Uterus (tissue), 3 donors: ENCODE measurements at regions not wholly inside any gene's neighbourhood (a gene's known extent, or its start where the extent isn't known, plus 50 kb on each side); places are given as distances from the start of the nearest gene placed in this dataset.
A peak's percentile ranks its signal among the peaks of the same experiment; 100 is the strongest.

ENCODE experiments used
- DNase-seq, 2 donors: peaks; one replicate each; pipeline ENCODE4 v3.0.0-alpha.2; 2019 to 2020
- H3K27ac ChIP-seq, 2 donors: fragments of 200-600 bp; sonication (generic); 1 replicate in 1 of 2; 2 replicates in 1 of 2; pipeline ENCODE4 v1.5.1; 2016 to 2018
- H3K27me3 ChIP-seq, 2 donors: fragments of 200-600 bp; sonication (generic); one replicate each; pipeline ENCODE4 v1.5.1; 2018 to 2019; ENCODE audit warnings: control low read depth in 1 of 2
- H3K36me3 ChIP-seq, 2 donors: fragments of 200-600 bp; sonication (generic); one replicate each; pipeline ENCODE4 v1.5.1; 2019; ENCODE audit warnings: control low read depth in 1 of 2
- H3K4me1 ChIP-seq, 2 donors: fragments of 200-600 bp; sonication (generic); one replicate each; pipeline ENCODE4 v1.5.1; 2018 to 2019; ENCODE audit warnings: control low read depth in 1 of 2
- H3K4me3 ChIP-seq, 2 donors: fragments of 200-600 bp; sonication (generic); 1 replicate in 1 of 2; 2 replicates in 1 of 2; pipeline ENCODE4 v1.5.1; 2018 to 2019; ENCODE audit warnings: mild to moderate bottlenecking in 1 of 2
- H3K9me3 ChIP-seq, 2 donors: fragments of 200-600 bp; sonication (generic); one replicate each; pipeline ENCODE4 v1.5.1; 2019; ENCODE audit warnings: control low read depth in 1 of 2
- CTCF ChIP-seq, 4 experiments: fragments of 200-600 bp in 2 of 4; fragments of 450-650 bp in 2 of 4; sonication (generic) in 2 of 4; IDR thresholded peaks; one replicate each; pipeline ENCODE4 v1.5.1; 2016 to 2019; ENCODE audit warnings: antibody characterized with exemption in 4 of 4, mild to moderate bottlenecking in 2 of 4, moderate library complexity in 1 of 4
- POLR2A ChIP-seq, 2 donors: fragments of 450-650 bp; IDR thresholded peaks; one replicate each; pipeline ENCODE4 v1.6.1; 2016; ENCODE audit warnings: antibody characterized with exemption in 2 of 2, mild to moderate bottlenecking in 1 of 2, moderate library complexity in 1 of 2
- intact Hi-C: fragments of 100-400 bp; cut with DNase I; formaldehyde crosslinking; loops from one replicate; pipeline ENCODE4 v1.15.1; 2023; ENCODE audit warnings: low total_unique reads
- donor health status: DM: yes; HTN: yes; CAD: no.

GRCh38 chr13:39884166-39884565, 228.7 kb downstream of the COG6 start:
- H3K36me3 ChIP-seq = no peaks in the 10 kb centered on the region
- no peak overlapping the region for H3K4me3 ChIP-seq
- no peaks in the 10 kb centered on the region for H3K27me3 ChIP-seq
- TF ChIP-seq CTCF (IDR thresholded peaks at IDR 0.05) (no peak), POLR2A (IDR thresholded peaks at IDR 0.05) (no peak)
- no peaks in the 10 kb centered on the region for H3K9me3 ChIP-seq
- no peak for DNase-seq
- no peak overlapping the region for H3K27ac ChIP-seq
- intact Hi-C loops = no loop called here
- H3K4me1 ChIP-seq = no peaks in the 10 kb centered on the region

GRCh38 chr13:39886336-39886735, 230.9 kb downstream of the COG6 start:
- no peaks in the 10 kb centered on the region for H3K27me3 ChIP-seq
- DNase-seq = no peak
- peak overlapping the region; percentile 63 to 77 for H3K27ac ChIP-seq
- H3K4me3 ChIP-seq = no peak overlapping the region
- intact Hi-C loops = no loop called here
- H3K9me3 ChIP-seq = no peaks in the 10 kb centered on the region
- H3K4me1 ChIP-seq = peaks cover 0 to under 1% of the 10 kb centered on the region in 2 donors
- no peaks in the 10 kb centered on the region for H3K36me3 ChIP-seq
- TF ChIP-seq CTCF (IDR thresholded peaks at IDR 0.05) (no peak), POLR2A (IDR thresholded peaks at IDR 0.05) (no peak)

DNA sequence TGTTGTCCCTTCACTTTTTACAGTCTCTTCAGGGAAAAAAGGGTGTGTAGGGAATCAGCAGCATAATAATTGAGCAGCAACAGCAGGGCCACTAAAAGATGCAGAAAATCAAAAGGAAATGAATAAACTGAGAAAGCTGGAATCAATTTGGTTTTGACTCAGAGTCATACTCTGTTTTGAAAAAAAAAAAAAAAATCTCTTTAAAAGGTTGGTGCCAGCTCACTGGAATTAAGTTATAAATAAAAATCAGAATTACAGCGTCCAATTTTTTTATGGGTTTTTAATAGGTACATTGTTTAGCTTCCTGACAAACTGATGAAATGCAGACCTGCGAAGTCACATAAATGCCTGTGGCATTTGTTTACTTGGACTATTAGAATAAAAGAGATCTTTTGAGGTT, 231.9 kb downstream of the COG6 start:
- Histone ChIP-seq H3K4me1 (peaks cover 0 to 3% of the 10 kb centered on the region in 2 donors), H3K9me3 (no peaks in the 10 kb centered on the region), H3K36me3 (no peaks in the 10 kb centered on the region), H3K27ac (peak overlapping the region; percentile 63 to 77), H3K27me3 (no peaks in the 10 kb centered on the region), H3K4me3 (no peak overlapping the region)
- intact Hi-C loops = no loop called here
- no peak for DNase-seq
- TF ChIP-seq POLR2A (IDR thresholded peaks at IDR 0.05) = no peak
- no peak for TF ChIP-seq CTCF (IDR thresholded peaks at IDR 0.05)

DNA sequence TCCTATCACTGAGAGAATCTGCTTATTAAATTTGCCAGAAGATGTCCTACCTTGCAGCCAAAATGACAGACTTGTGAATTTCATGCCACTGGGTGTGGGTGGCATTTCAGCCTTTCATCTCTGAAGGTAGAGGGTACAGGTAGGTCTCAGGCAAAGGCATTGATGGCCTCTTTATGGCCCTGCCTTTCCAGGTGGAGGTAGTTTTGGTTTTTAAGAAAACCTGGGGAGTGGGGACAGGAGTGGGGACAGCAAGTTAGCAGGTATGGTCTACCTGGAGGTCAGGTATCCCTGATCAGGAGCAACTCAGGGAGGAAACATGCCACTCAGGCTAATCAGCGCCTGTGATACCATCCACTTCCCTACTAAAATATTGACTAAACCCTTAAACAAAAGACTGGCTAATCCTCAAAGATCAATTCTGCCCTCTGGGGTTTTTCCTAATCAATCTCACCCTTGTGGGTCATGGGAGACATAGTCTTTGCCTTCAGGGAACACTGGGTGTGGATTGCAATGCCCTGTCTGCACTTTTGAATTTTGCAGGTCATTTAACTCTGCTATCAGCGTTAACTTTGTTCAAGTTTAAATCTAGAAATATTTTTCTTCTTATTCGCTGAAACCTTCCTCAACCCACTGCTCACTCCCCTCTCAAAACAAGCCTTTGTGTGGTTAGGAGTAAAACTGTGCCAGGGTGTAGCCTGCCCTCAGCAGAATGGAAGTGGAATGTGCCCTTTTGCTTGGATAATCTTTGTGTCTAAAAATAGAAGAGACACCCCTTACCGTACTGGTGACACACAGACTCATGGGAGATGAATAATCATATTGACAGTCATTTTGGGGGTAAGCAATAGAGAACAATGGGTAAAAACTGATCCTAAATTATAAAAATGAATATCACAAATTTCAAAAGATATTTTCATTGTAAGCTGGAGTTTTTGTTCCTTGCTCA, 233.7 kb downstream of the COG6 start:
- intact Hi-C loops = no loop called here
- DNase-seq = no peak
- Histone ChIP-seq H3K36me3 (no peaks in the 10 kb centered on the region), H3K4me1 (peaks cover 0 to 3% of the 10 kb centered on the region in 2 donors), H3K4me3 (no peak overlapping the region), H3K27me3 (no peaks in the 10 kb centered on the region), H3K27ac (peak overlapping the region; percentile 77), H3K9me3 (no peaks in the 10 kb centered on the region)
- no peak for TF ChIP-seq POLR2A (IDR thresholded peaks at IDR 0.05)

GRCh38 chr13:39890537-39890936, 235.1 kb downstream of the COG6 start:
- TF ChIP-seq CTCF (IDR thresholded peaks at IDR 0.05) (no peak), POLR2A (IDR thresholded peaks at IDR 0.05) (no peak)
- H3K27me3 ChIP-seq = no peaks in the 10 kb centered on the region
- peaks cover 3 to 5% of the 10 kb centered on the region in 2 donors for H3K4me1 ChIP-seq
- H3K4me3 ChIP-seq = no peak overlapping the region
- peak overlapping the region; percentile 77 for H3K27ac ChIP-seq
- intact Hi-C loops = no loop called here
- no peaks in the 10 kb centered on the region for H3K9me3 ChIP-seq
- no peaks in the 10 kb centered on the region for H3K36me3 ChIP-seq
- DNase-seq = no peak
